Kidney (tissue), 13 donors: ENCODE measurements at regions not wholly inside any gene's neighbourhood (a gene's known extent, or its start where the extent isn't known, plus 50 kb on each side); places are given as distances from the start of the nearest gene placed in this dataset.

Source experiments
- DNase-seq, 5 donors: peaks; one replicate each; pipeline ENCODE4 v3.0.0-alpha.2; 2013 to 2020
- FAIRE-seq: peaks from 2 replicates; lab custom pipeline; 2012; peaks lifted over from hg19 to GRCh38; lab: Jason Lieb, UNC
- H3K27ac ChIP-seq, 2 donors: one replicate each; pipeline ENCODE4 v1.7.0; 2013; ENCODE audit warnings: low read depth in 2 of 2, low read length in 2 of 2, inconsistent platforms in 1 of 2
- H3K27me3 ChIP-seq: one replicate; pipeline ENCODE4 v1.7.1; 2013; ENCODE audit warnings: low read length, inconsistent platforms; ENCODE audit not compliant: control insufficient read depth, insufficient read depth
- H3K36me3 ChIP-seq, 3 donors: one replicate each; pipeline versions ENCODE4 v1.7.0 to v1.7.1; 2013; ENCODE audit warnings: low read length in 3 of 3, control low read depth in 1 of 3, inconsistent platforms in 1 of 3; ENCODE audit not compliant: insufficient read depth in 3 of 3, control insufficient read depth in 2 of 3
- H3K4me1 ChIP-seq, 3 donors: one replicate each; pipeline versions ENCODE4 v1.7.0 to v1.7.1; 2013; ENCODE audit warnings: low read length in 3 of 3, inconsistent platforms in 1 of 3, low read depth in 1 of 3; ENCODE audit not compliant: control insufficient read depth in 2 of 3, insufficient read depth in 2 of 3
- H3K4me3 ChIP-seq, 3 donors: one replicate each; pipeline versions ENCODE4 v1.7.0 to v1.8.1; 2013; ENCODE audit warnings: low read length in 3 of 3, control low read depth in 1 of 3, inconsistent platforms in 1 of 3
- H3K9ac ChIP-seq, 3 donors: one replicate each; pipeline versions ENCODE4 v1.7.0 to v1.7.1; 2013; ENCODE audit warnings: low read length in 3 of 3, control low read depth in 1 of 3, inconsistent platforms in 1 of 3
- H3K9me3 ChIP-seq, 3 donors: one replicate each; pipeline versions ENCODE4 v1.7.0 to v1.7.1; 2013; ENCODE audit warnings: low read length in 3 of 3, control low read depth in 1 of 3, inconsistent platforms in 1 of 3; ENCODE audit not compliant: control insufficient read depth in 2 of 3, insufficient read depth in 1 of 3
- CTCF ChIP-seq: IDR thresholded peaks from 3 replicates; pipeline ENCODE4 v1.5.1; 2012; ENCODE audit warnings: mild to moderate bottlenecking, moderate library complexity, borderline replicate concordance; ENCODE audit not compliant: insufficient read depth; ENCODE audit errors: extremely low read depth
- intact Hi-C: fragments of 100-400 bp; cut with DNase I; formaldehyde crosslinking; loops from one replicate; pipeline ENCODE4 v1.11.1; 2022
- donor health status: control.
- donor health status: control.
- donor health status: control.
- donor health status: control.
- donor health status: control.
- donor health status: DM: yes; HTN: yes; CAD: no.
- donor health status: Normal renal cell carcinoma (clear cell type).

- Histone ChIP-seq H3K27ac (no peak overlapping the region), H3K9me3 (no peaks in the 10 kb centered on the region), H3K4me3 (no peak overlapping the region), H3K9ac (no peak overlapping the region), H3K4me1 (no peaks in the 10 kb centered on the region), H3K36me3 (no peaks in the 10 kb centered on the region), H3K27me3 (no peaks in the 10 kb centered on the region)
- intact Hi-C loops: no loop called here
- no peak for TF ChIP-seq CTCF
- no peak for FAIRE-seq
- no peak for DNase-seq
Observed at GRCh38 chr14:62314221-62314620, 552.0 kb downstream of the SNAPC1 start.

- Histone ChIP-seq H3K4me1 (no peaks in the 10 kb centered on the region), H3K36me3 (no peaks in the 10 kb centered on the region), H3K4me3 (no peak overlapping the region), H3K9me3 (no peaks in the 10 kb centered on the region), H3K27ac (no peak overlapping the region), H3K9ac (no peak overlapping the region), H3K27me3 (no peaks in the 10 kb centered on the region)
- no peak for DNase-seq
- intact Hi-C loops: no loop called here
- TF ChIP-seq CTCF: no peak
- no peak for FAIRE-seq
Observed at GRCh38 chr14:62314871-62315270, 552.7 kb downstream of the SNAPC1 start.

- FAIRE-seq (no peak), DNase-seq (no peak)
- Histone ChIP-seq H3K27ac (no peak overlapping the region), H3K4me1 (no peaks in the 10 kb centered on the region), H3K27me3 (no peaks in the 10 kb centered on the region), H3K9me3 (no peaks in the 10 kb centered on the region), H3K36me3 (no peaks in the 10 kb centered on the region), H3K4me3 (no peak overlapping the region), H3K9ac (no peak overlapping the region)
- intact Hi-C loops: no loop called here
- TF ChIP-seq CTCF: no peak
Observed at GRCh38 chr14:62315631-62316030, 553.4 kb downstream of the SNAPC1 start.

GRCh38 chr14:62322216-62322615 lies 560.0 kb downstream of the SNAPC1 start:
- FAIRE-seq: no peak
- Histone ChIP-seq H3K4me1 (no peaks in the 10 kb centered on the region), H3K4me3 (no peak overlapping the region), H3K27ac (no peak overlapping the region), H3K27me3 (no peaks in the 10 kb centered on the region), H3K9me3 (no peaks in the 10 kb centered on the region), H3K9ac (no peak overlapping the region), H3K36me3 (no peaks in the 10 kb centered on the region)
- TF ChIP-seq CTCF: no peak
- intact Hi-C loops: no loop called here
- no peak for DNase-seq
